ENCODE measurements at regions not wholly inside any gene's neighbourhood (a gene's known extent, or its start where the extent isn't known, plus 50 kb on each side); places are given as distances from the start of the nearest gene placed in this dataset.
"Not testable (repeated sequence)": the region's sequence is repeated elsewhere in the genome, so short reads cannot be mapped to it uniquely, and the experiment has no call there.

DNA sequence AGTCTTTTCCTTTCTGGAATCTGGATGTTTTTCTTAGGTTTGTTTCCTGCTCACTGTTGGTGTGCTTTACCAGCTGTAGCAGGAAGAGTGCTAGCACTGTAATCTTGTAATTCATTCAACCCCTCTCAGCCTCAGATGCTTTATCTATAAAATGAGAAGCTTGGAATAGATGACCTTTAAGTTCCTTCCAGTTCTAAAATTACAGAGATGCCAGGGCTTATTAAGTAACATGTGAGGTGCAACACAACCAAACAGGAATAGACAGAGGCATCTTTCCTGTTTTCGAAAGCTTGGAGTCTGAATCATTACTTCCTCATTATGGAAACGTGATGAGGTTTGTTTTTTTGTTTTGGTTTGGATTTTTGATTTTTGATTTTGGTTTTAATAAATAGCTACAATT lies 60.1 kb upstream of the PLGLB1 start:
- H3K79me1 ChIP-seq (replicated peaks; ENCODE audit: low read length, poor library complexity, severe bottlenecking); H3K4me1 ChIP-seq (ENCODE audit: control insufficient read depth, insufficient read depth, low read depth, low read length); H4K91ac ChIP-seq (ENCODE audit: low read length); H3K4me3 ChIP-seq (ENCODE audit: insufficient read depth in 1 of 2, low read depth in 1 of 2, low read length in 2 of 2); H2AK5ac ChIP-seq (ENCODE audit: low read length, severe bottlenecking); H3K27ac ChIP-seq (ENCODE audit: low read length, poor library complexity, severe bottlenecking); H2AFZ ChIP-seq (ENCODE audit: low read depth, low read length); H3K14ac ChIP-seq (ENCODE audit: low read length in 2 of 2); H3K36me3 ChIP-seq (ENCODE audit: control insufficient read depth in 1 of 2, insufficient read depth in 2 of 2, low read depth in 1 of 2, low read length in 2 of 2); H3K4me2 ChIP-seq (ENCODE audit: low read length, poor library complexity, severe bottlenecking); H3K9me3 ChIP-seq (ENCODE audit: control insufficient read depth, low read length); H3K27me3 ChIP-seq (ENCODE audit: control insufficient read depth in 1 of 2, insufficient read depth in 1 of 2, low read length in 2 of 2); H3K18ac ChIP-seq (ENCODE audit: low read depth in 1 of 2, low read length in 2 of 2); H3K23ac ChIP-seq (ENCODE audit: low read length in 2 of 2); H2BK15ac ChIP-seq (ENCODE audit: low read depth, poor library complexity, severe bottlenecking); H4K8ac ChIP-seq (ENCODE audit: low read length); H2BK120ac ChIP-seq (ENCODE audit: low read depth, low read length); DNase-seq; H2BK5ac ChIP-seq (ENCODE audit: low read depth, low read length, poor library complexity, severe bottlenecking); H3K9ac ChIP-seq (ENCODE audit: low read length); H3K4ac ChIP-seq (ENCODE audit: low read depth in 1 of 2, low read length in 2 of 2); H2BK12ac ChIP-seq (ENCODE audit: low read length in 2 of 2): not testable (repeated sequence)
- WGBS, result no CpG with 5 or more reads among the region's 2 CpGs

DNA sequence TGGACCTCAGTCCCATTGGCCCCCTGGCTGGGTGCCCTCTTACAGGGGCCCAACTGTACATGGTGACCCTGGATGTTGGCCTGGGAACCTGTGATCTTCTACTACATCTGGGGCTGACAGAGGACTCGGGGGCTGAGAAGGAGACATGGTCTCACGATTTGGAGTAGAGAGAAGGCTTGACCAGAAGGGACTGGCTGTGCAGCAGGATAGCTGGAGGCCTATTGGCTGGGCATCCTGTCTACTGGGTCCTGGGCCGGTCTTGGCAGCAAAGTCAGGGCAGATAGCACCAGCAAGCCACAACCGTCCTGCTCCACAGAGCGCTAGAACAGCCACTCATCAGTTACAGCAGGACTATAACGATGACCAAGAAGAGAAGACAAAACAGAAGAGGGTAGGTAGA lies 66.4 kb upstream of the PLGLB1 start:
- not testable (repeated sequence) for H3K4me3 ChIP-seq (ENCODE audit: insufficient read depth in 1 of 2, low read depth in 1 of 2, low read length in 2 of 2); H3K18ac ChIP-seq (ENCODE audit: low read depth in 1 of 2, low read length in 2 of 2); H4K8ac ChIP-seq (ENCODE audit: low read length); H3K27me3 ChIP-seq (ENCODE audit: control insufficient read depth in 1 of 2, insufficient read depth in 1 of 2, low read length in 2 of 2); H2AFZ ChIP-seq (ENCODE audit: low read depth, low read length); H2BK12ac ChIP-seq (ENCODE audit: low read length in 2 of 2); H2BK15ac ChIP-seq (ENCODE audit: low read depth, poor library complexity, severe bottlenecking); H3K4ac ChIP-seq (ENCODE audit: low read depth in 1 of 2, low read length in 2 of 2); H2AK5ac ChIP-seq (ENCODE audit: low read length, severe bottlenecking); H3K79me1 ChIP-seq (replicated peaks; ENCODE audit: low read length, poor library complexity, severe bottlenecking); H2BK5ac ChIP-seq (ENCODE audit: low read depth, low read length, poor library complexity, severe bottlenecking); H3K14ac ChIP-seq (ENCODE audit: low read length in 2 of 2); H3K9me3 ChIP-seq (ENCODE audit: control insufficient read depth, low read length); H4K91ac ChIP-seq (ENCODE audit: low read length); H3K4me2 ChIP-seq (ENCODE audit: low read length, poor library complexity, severe bottlenecking); H3K9ac ChIP-seq (ENCODE audit: low read length); H3K23ac ChIP-seq (ENCODE audit: low read length in 2 of 2); H2BK120ac ChIP-seq (ENCODE audit: low read depth, low read length); H3K27ac ChIP-seq (ENCODE audit: low read length, poor library complexity, severe bottlenecking); H3K36me3 ChIP-seq (ENCODE audit: control insufficient read depth in 1 of 2, insufficient read depth in 2 of 2, low read depth in 1 of 2, low read length in 2 of 2); H3K4me1 ChIP-seq (ENCODE audit: control insufficient read depth, insufficient read depth, low read depth, low read length); DNase-seq
- 74% methylated on average over 3 of the region's 6 CpGs for whole genome bisulfite sequencing

DNA sequence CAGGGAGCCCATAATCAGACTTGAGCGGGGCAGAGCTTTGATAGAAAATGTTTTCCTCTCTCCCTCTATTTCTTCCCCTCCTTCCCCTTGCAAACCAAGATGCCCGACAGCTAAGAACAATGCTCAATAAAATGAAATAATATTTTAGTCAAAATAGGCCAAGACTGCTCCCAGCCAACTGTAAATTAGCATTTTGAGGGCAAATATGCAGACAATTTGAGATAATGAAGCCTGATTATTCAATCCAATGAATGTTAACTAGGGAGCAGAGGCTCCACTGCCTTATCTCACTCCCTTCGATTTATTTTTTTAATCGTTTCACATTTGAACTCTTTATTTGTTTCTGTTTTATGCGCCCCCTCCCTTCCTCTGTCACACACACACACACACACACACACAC lies 67.8 kb upstream of the PLGLB1 start:
- not testable (repeated sequence) for H2BK120ac ChIP-seq (ENCODE audit: low read depth, low read length); H3K79me1 ChIP-seq (replicated peaks; ENCODE audit: low read length, poor library complexity, severe bottlenecking); H3K36me3 ChIP-seq (ENCODE audit: control insufficient read depth in 1 of 2, insufficient read depth in 2 of 2, low read depth in 1 of 2, low read length in 2 of 2); H3K9me3 ChIP-seq (ENCODE audit: control insufficient read depth, low read length); H3K23ac ChIP-seq (ENCODE audit: low read length in 2 of 2); H4K8ac ChIP-seq (ENCODE audit: low read length); H3K14ac ChIP-seq (ENCODE audit: low read length in 2 of 2); H3K4me3 ChIP-seq (ENCODE audit: insufficient read depth in 1 of 2, low read depth in 1 of 2, low read length in 2 of 2); H3K27me3 ChIP-seq (ENCODE audit: control insufficient read depth in 1 of 2, insufficient read depth in 1 of 2, low read length in 2 of 2); H2BK12ac ChIP-seq (ENCODE audit: low read length in 2 of 2); H3K27ac ChIP-seq (ENCODE audit: low read length, poor library complexity, severe bottlenecking); H2AK5ac ChIP-seq (ENCODE audit: low read length, severe bottlenecking); H3K4ac ChIP-seq (ENCODE audit: low read depth in 1 of 2, low read length in 2 of 2); H4K91ac ChIP-seq (ENCODE audit: low read length); DNase-seq; H3K4me1 ChIP-seq (ENCODE audit: control insufficient read depth, insufficient read depth, low read depth, low read length); H2AFZ ChIP-seq (ENCODE audit: low read depth, low read length); H3K9ac ChIP-seq (ENCODE audit: low read length); H2BK15ac ChIP-seq (ENCODE audit: low read depth, poor library complexity, severe bottlenecking); H2BK5ac ChIP-seq (ENCODE audit: low read depth, low read length, poor library complexity, severe bottlenecking); H3K18ac ChIP-seq (ENCODE audit: low read depth in 1 of 2, low read length in 2 of 2); H3K4me2 ChIP-seq (ENCODE audit: low read length, poor library complexity, severe bottlenecking)
- WGBS, result 90% methylated on average over 1 of the region's 5 CpGs

DNA sequence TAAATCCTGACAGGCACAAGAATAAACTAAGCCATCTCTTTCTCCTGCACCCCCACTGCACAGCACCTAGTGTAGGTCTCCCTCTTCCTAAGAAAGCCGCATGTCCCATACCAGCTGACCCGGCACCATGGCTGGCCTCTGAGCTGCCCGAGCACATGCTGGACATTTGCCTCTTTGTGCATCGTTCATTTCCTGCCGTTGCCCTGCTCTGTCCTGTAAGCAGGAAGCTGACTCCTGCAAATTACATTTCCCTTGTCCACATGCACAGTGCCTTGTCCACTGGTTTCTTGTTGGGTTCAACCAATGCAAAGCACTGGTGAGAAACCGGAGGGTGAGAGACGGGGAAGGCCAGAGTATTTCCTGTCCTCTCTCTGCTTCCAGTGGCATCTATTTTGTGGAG lies 71.6 kb upstream of the PLGLB1 start:
- DNase-seq; H3K79me1 ChIP-seq (replicated peaks; ENCODE audit: low read length, poor library complexity, severe bottlenecking); H3K9me3 ChIP-seq (ENCODE audit: control insufficient read depth, low read length); H3K4ac ChIP-seq (ENCODE audit: low read depth in 1 of 2, low read length in 2 of 2); H4K91ac ChIP-seq (ENCODE audit: low read length); H4K8ac ChIP-seq (ENCODE audit: low read length); H2BK15ac ChIP-seq (ENCODE audit: low read depth, poor library complexity, severe bottlenecking); H3K14ac ChIP-seq (ENCODE audit: low read length in 2 of 2); H3K23ac ChIP-seq (ENCODE audit: low read length in 2 of 2); H3K36me3 ChIP-seq (ENCODE audit: control insufficient read depth in 1 of 2, insufficient read depth in 2 of 2, low read depth in 1 of 2, low read length in 2 of 2); H3K18ac ChIP-seq (ENCODE audit: low read depth in 1 of 2, low read length in 2 of 2); H2AK5ac ChIP-seq (ENCODE audit: low read length, severe bottlenecking); H3K27me3 ChIP-seq (ENCODE audit: control insufficient read depth in 1 of 2, insufficient read depth in 1 of 2, low read length in 2 of 2); H2BK5ac ChIP-seq (ENCODE audit: low read depth, low read length, poor library complexity, severe bottlenecking); H3K9ac ChIP-seq (ENCODE audit: low read length); H2BK12ac ChIP-seq (ENCODE audit: low read length in 2 of 2); H3K4me3 ChIP-seq (ENCODE audit: insufficient read depth in 1 of 2, low read depth in 1 of 2, low read length in 2 of 2); H2AFZ ChIP-seq (ENCODE audit: low read depth, low read length); H3K27ac ChIP-seq (ENCODE audit: low read length, poor library complexity, severe bottlenecking); H3K4me1 ChIP-seq (ENCODE audit: control insufficient read depth, insufficient read depth, low read depth, low read length); H3K4me2 ChIP-seq (ENCODE audit: low read length, poor library complexity, severe bottlenecking); H2BK120ac ChIP-seq (ENCODE audit: low read depth, low read length): not testable (repeated sequence)
- WGBS, result no CpG with 5 or more reads among the region's 7 CpGs

Measured in mesenchymal stem cell (in vitro differentiated cells and primary cell).